ENCODE measurements at regions not wholly inside any gene's neighbourhood (a gene's known extent, or its start where the extent isn't known, plus 50 kb on each side); places are given as distances from the start of the nearest gene placed in this dataset.

DNA sequence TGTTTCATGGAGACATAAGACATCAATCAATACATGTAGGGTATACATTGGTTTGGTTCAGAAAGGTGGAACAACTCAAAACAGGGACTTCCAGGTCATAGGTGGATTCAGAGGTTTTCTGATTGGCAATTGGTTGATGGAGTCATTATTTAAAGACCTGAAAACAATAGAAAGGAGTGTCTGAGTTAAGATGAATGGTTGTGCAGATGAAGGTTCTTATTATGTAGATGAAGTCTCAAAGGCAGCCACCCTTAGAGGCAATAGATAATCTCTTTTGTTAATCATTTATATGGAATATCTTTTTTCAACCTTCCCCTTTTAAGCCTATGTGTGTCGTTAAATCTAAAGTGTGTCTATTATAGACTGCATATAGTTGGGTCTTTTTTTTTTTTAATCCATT lies 67.8 kb upstream of the LYPLAL1 start:
- ChIA-PET POLR2A (no interaction called here), CTCF (no interaction called here)
- no peak for FAIRE-seq
- Histone ChIP-seq H3K9me3 (no peaks in the 10 kb centered on the region; the same call in 2 of the 3 replicates), H3K4me3 (no peak overlapping the region), H3K27ac (no peak overlapping the region), H3K4me2 (no peak overlapping the region), H3K4me1 (no peaks in the 10 kb centered on the region)
- 79% methylated on average over 1 of the region's 1 CpG for WGBS (ENCODE audit: missing lambda C conversion rate)
- ATAC-seq, result no peak
- DNase-seq (ENCODE audit: low read depth in 1 of 2, low spot score in 1 of 2), result no peak
- TF ChIP-seq HDAC2 (IDR thresholded peaks at IDR 0.05), result no peak
- TF ChIP-seq HOXA7 (CRISPR knock-in tag; IDR thresholded peaks at IDR 0.05), result no peak
- no peak for TF ChIP-seq ZNF302 (CRISPR knock-in tag; IDR thresholded peaks at IDR 0.05)
- TF ChIP-seq, protein P1, sequence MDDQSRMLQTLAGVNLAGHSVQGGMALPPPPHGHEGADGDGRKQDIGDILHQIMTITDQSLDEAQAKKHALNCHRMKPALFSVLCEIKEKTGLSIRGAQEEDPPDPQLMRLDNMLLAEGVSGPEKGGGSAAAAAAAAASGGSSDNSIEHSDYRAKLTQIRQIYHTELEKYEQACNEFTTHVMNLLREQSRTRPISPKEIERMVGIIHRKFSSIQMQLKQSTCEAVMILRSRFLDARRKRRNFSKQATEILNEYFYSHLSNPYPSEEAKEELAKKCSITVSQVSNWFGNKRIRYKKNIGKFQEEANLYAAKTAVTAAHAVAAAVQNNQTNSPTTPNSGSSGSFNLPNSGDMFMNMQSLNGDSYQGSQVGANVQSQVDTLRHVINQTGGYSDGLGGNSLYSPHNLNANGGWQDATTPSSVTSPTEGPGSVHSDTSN (IDR thresholded peaks at IDR 0.05), result no peak
- no peak for TF ChIP-seq GATA3 (IDR thresholded peaks at IDR 0.05; ENCODE audit: borderline replicate concordance)
- TF ChIP-seq, protein P2, sequence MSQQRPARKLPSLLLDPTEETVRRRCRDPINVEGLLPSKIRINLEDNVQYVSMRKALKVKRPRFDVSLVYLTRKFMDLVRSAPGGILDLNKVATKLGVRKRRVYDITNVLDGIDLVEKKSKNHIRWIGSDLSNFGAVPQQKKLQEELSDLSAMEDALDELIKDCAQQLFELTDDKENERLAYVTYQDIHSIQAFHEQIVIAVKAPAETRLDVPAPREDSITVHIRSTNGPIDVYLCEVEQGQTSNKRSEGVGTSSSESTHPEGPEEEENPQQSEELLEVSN (IDR thresholded peaks at IDR 0.05; ENCODE audit: borderline replicate concordance, low read depth), result no peak
- TF ChIP-seq POLR2AphosphoS2 (conservative IDR thresholded peaks at IDR 0.05; ENCODE audit: low read length), result no peak
- TF ChIP-seq REST (IDR thresholded peaks at IDR 0.05), result no peak
- TF ChIP-seq CHD4 (IDR thresholded peaks at IDR 0.05; ENCODE audit: borderline replicate concordance), result no peak
- no peak for TF ChIP-seq RARB (CRISPR knock-in tag; IDR thresholded peaks at IDR 0.05)
- no peak for TF ChIP-seq HES2 (IDR thresholded peaks at IDR 0.05)
- TF ChIP-seq JUN (IDR thresholded peaks at IDR 0.05), result no peak
- no peak for TF ChIP-seq ESRRA (IDR thresholded peaks at IDR 0.05; ENCODE audit: borderline replicate concordance, low read length)
- TF ChIP-seq MAZ (IDR thresholded peaks at IDR 0.05; ENCODE audit: borderline replicate concordance, low read depth, low read length), result no peak
- TF ChIP-seq MYC (IDR thresholded peaks at IDR 0.05; ENCODE audit: borderline replicate concordance, low read length), result no peak

DNA sequence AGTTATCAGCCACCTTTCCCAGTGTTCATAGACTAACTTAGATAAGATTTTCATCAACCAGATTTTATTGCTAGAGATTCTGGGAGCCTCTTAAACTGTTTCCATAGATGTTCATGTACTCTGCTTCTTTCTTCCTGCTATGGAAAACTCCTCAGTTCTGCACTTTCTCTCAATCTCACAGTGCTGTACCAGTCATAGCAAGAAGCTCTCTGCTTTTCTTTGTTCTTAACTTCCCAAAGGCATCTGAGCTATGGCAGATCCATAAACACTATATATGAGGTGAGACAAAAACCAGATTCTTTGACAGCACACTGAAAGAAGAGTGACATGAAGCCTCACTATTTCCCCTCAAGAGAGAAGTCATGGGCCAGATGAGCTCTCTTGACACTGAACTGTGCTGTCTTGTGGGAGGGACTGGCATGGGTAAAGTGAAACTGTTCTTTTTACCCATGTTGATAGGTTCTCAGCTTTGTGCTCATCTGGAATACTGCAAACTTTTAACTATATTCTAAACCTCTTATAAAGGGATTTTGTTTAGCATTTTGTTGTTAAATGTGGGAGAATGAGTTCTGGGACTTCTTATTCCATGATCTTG lies 64.2 kb upstream of the LYPLAL1 start:
- Histone ChIP-seq H3K4me3 (no peak overlapping the region), H3K4me2 (no peak overlapping the region), H3K9me3 (no peaks in the 10 kb centered on the region; the same call in 1 of the 3 replicates), H3K4me1 (no peaks in the 10 kb centered on the region), H3K27ac (no peak overlapping the region)
- TF ChIP-seq EHF (CRISPR knock-in tag; IDR thresholded peaks at IDR 0.05) (no peak), SREBF2 (IDR thresholded peaks at IDR 0.05) (no peak)
- CTCF ChIA-PET, result interaction anchor here (0.6 kb wide), 1 partner anchor 10 kb away, joined by 3 read pairs; no protein-coding TSS in a partner anchor
- ATAC-seq, result no peak
- DNase-seq (ENCODE audit: low read depth in 1 of 2, low spot score in 1 of 2), result no peak
- FAIRE-seq, result no peak
- POLR2A ChIA-PET, result no interaction called here

DNA sequence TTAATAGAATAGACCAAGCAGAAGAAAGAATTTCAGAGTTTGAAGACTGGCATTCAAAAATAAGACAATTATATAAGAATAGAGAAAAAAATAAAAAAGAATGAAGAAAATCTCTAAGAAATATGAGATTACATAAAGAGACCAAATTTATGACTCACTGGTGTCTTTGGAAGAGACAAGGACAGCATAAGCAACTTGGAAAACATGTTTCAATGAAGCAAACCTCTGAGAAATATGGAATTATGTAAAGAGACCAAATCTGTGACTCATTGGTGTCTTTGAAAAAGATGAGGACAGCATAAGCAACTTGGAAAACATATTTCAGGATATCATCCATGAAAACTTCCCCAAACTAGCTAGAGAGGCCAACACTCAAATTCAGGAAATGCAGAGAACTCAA lies 60.4 kb upstream of the LYPLAL1 start:
- ChIA-PET POLR2A (no interaction called here), CTCF (interaction anchor here (0.6 kb wide), 1 partner anchor 870 kb away, joined by 3 read pairs; no protein-coding TSS in a partner anchor)
- no peak for ATAC-seq

More for the DNA sequence above, 60.4 kb upstream of the LYPLAL1 start:
- no peak for TF ChIP-seq ZNF302 (CRISPR knock-in tag; IDR thresholded peaks at IDR 0.05)
- no peak for TF ChIP-seq NR3C1 (IDR thresholded peaks at IDR 0.05)
- no peak for TF ChIP-seq CBX2 (IDR thresholded peaks at IDR 0.05; ENCODE audit: borderline replicate concordance, low read depth)
- H3K4me2 ChIP-seq, result no peak overlapping the region
- FAIRE-seq, result no peak
- H3K4me3 ChIP-seq, result no peak overlapping the region
- H3K27ac ChIP-seq, result no peak overlapping the region
- DNase-seq (ENCODE audit: low read depth in 1 of 2, low spot score in 1 of 2), result no peak
- H3K4me1 ChIP-seq, result no peaks in the 10 kb centered on the region
- no peaks in the 10 kb centered on the region; the same call in 2 of the 3 replicates for H3K9me3 ChIP-seq
